HepG2 (cell line): ENCODE measurements at regions not wholly inside any gene's neighbourhood (a gene's known extent, or its start where the extent isn't known, plus 50 kb on each side); places are given as distances from the start of the nearest gene placed in this dataset.
"Not testable (repeated sequence)": the region's sequence is repeated elsewhere in the genome, so short reads cannot be mapped to it uniquely, and the experiment has no call there.

Experiments
- ATAC-seq: fragments of 200-7000 bp; cut with Tn5 transposase; 3 replicates; pipeline ENCODE4 v1.9.1; 2020; ENCODE audit warnings: mild to moderate bottlenecking, moderate library complexity
- BruUV-seq: library from RNA; stranded (reverse); fragments of 400-500 nt; replicated peaks from 2 replicates; lab custom pipeline; 2021; lab: Mats Ljungman, UMichigan
- CTCF ChIA-PET: fragments of 300-600 bp; formaldehyde crosslinking; extraction: SDS; loops from one replicate; lab custom pipeline; 2021; ENCODE audit warnings: low total read pairs, inconsistent platforms, low intra/inter-chr PET ratio; lab: Yijun Ruan, JAX
- POLR2A ChIA-PET: fragments of 350-600 bp; sonication (Branson Sonifier 250); formaldehyde crosslinking; loops from one replicate; lab custom pipeline; 2020; ENCODE audit warnings: antibody characterized with exemption, inconsistent platforms; lab: Yijun Ruan, JAX
- DNase-seq: peaks from one replicate; pipeline ENCODE4 v3.0.0-alpha.2; 2015; ENCODE audit warnings: low spot score
- FAIRE-seq: peaks from 3 replicates; lab custom pipeline; 2011; peaks lifted over from hg19 to GRCh38; lab: Jason Lieb, UNC
- H2AFZ ChIP-seq: one replicate; pipeline ENCODE4 v1.6.1; 2011; ENCODE audit warnings: low read length, inconsistent platforms
- H3K27ac ChIP-seq: fragments of 300-600 bp; 3 replicates; pipeline ENCODE4 v1.8.0; 2011; ENCODE audit warnings: mixed run types, mild to moderate bottlenecking, mixed read lengths, low read length, inconsistent platforms; ENCODE audit not compliant: insufficient read depth; ENCODE audit errors: extremely low read length
- H3K27me3 ChIP-seq, 2 experiments: fragments of 200-600 bp in 1 of 2; 2 replicates in 1 of 2; 3 replicates in 1 of 2; pipeline versions ENCODE4 v1.6.0 to v1.8.0; 2011; ENCODE audit warnings: low read length in 2 of 2, mild to moderate bottlenecking in 2 of 2, moderate library complexity in 2 of 2, inconsistent platforms in 1 of 2; ENCODE audit not compliant: insufficient read depth in 2 of 2, control insufficient read depth in 1 of 2
- H3K36me3 ChIP-seq, 2 experiments: fragments of 200-600 bp in 1 of 2; replicated peaks in 1 of 2; 2 replicates in 1 of 2; 3 replicates in 1 of 2; pipeline versions ENCODE4 v1.5.1 to v1.8.0; 2011; ENCODE audit warnings: low read length in 2 of 2, inconsistent platforms in 1 of 2; ENCODE audit not compliant: insufficient read depth in 2 of 2, control insufficient read depth in 1 of 2
- H3K4me1 ChIP-seq: 2 replicates; pipeline ENCODE4 v1.5.1; 2012; ENCODE audit warnings: low read length, inconsistent platforms; ENCODE audit not compliant: insufficient read depth
- H3K4me2 ChIP-seq: 2 replicates; pipeline ENCODE4 v1.6.0; 2011; ENCODE audit warnings: low read depth, low read length, inconsistent platforms
- H3K4me3 ChIP-seq, 3 experiments: fragments of 200-600 bp in 1 of 3; sonication (generic), shearing (Covaris generic) in 1 of 3; replicated peaks in 1 of 3; 2 replicates each; pipeline ENCODE4 v1.5.1; 2011 to 2016; ENCODE audit warnings: low read length in 3 of 3, inconsistent platforms in 2 of 3, low read depth in 2 of 3, mild to moderate bottlenecking in 2 of 3, control low read depth in 1 of 3, mixed read lengths in 1 of 3; ENCODE audit not compliant: insufficient read depth in 1 of 3
- H3K79me2 ChIP-seq: one replicate; pipeline ENCODE4 v1.6.1; 2011; ENCODE audit warnings: low read length, inconsistent platforms; ENCODE audit not compliant: insufficient read depth
- H3K9ac ChIP-seq: 2 replicates; pipeline ENCODE4 v1.6.0; 2011; ENCODE audit warnings: mild to moderate bottlenecking, low read depth, low read length, inconsistent platforms; ENCODE audit not compliant: insufficient read depth
- H3K9me3 ChIP-seq: 2 replicates; pipeline ENCODE4 v1.5.1; 2012; ENCODE audit warnings: mild to moderate bottlenecking, low read length
- H4K20me1 ChIP-seq: 2 replicates; pipeline ENCODE4 v1.6.0; 2011; ENCODE audit warnings: inconsistent platforms, mild to moderate bottlenecking, low read length, moderate library complexity; ENCODE audit not compliant: insufficient read depth
- ZNF121 ChIP-seq: sonication (generic); formaldehyde crosslinking; IDR thresholded peaks from 2 replicates; pipeline ENCODE4 v1.5.0; 2020; ENCODE audit warnings: mild to moderate bottlenecking, missing genetic modification reagents
- ZNF160 ChIP-seq: sonication (generic); formaldehyde crosslinking; IDR thresholded peaks from 2 replicates; pipeline ENCODE4 v1.8.0; 2022; ENCODE audit warnings: mild to moderate bottlenecking, inconsistent platforms, missing genetic modification reagents
- WGBS: methylation state at CpG from one replicate; pipeline ENCODE4 v1.1.6; 2017; ENCODE audit warnings: low lambda C conversion rate; 5-methylcytosine and 5-hydroxymethylcytosine counted together
- in situ Hi-C: cut with HindIII; loops from 2 replicates; pipeline ENCODE4 v1.10.0; 2017; ENCODE audit warnings: low pct_unique_long_range_greater_than_20kb; ENCODE audit not compliant: extremely low pct_ligation_motif_present
- intact Hi-C: fragments of 100-400 bp; cut with micrococcal nuclease; formaldehyde crosslinking; loops from one replicate; pipeline ENCODE4 v1.10.0; 2022; ENCODE audit not compliant: unreplicated experiment

- no peak for TF ChIP-seq ZNF160 (CRISPR knock-in tag)
Observed at GRCh38 chr2:44071454-44072046, 75.8 kb upstream of the LRPPRC start (continued).

- H3K4me3 ChIP-seq, H3K4me2 ChIP-seq, in situ Hi-C loops, FAIRE-seq, H3K27ac ChIP-seq, ATAC-seq, BruUV-seq, POLR2A ChIA-PET, H4K20me1 ChIP-seq, DNase-seq, CTCF ChIA-PET, H2AFZ ChIP-seq, H3K27me3 ChIP-seq, H3K9ac ChIP-seq, H3K36me3 ChIP-seq, H3K79me2 ChIP-seq, H3K4me1 ChIP-seq, H3K9me3 ChIP-seq, intact Hi-C loops: not testable (repeated sequence)
- 46% methylated on average over 3 of the region's 3 CpGs for WGBS
- peak; percentile 69 for TF ChIP-seq ZNF121 (CRISPR knock-in tag)
Observed at GRCh38 chr2:44073667-44074066, 77.9 kb upstream of the LRPPRC start.

- WGBS: 35% methylated on average over 10 of the region's 10 CpGs
- H3K9ac ChIP-seq, H3K4me3 ChIP-seq, DNase-seq, FAIRE-seq, H2AFZ ChIP-seq, BruUV-seq, intact Hi-C loops, POLR2A ChIA-PET, H3K36me3 ChIP-seq, H3K79me2 ChIP-seq, H3K27ac ChIP-seq, H3K27me3 ChIP-seq, in situ Hi-C loops, H3K4me2 ChIP-seq, H4K20me1 ChIP-seq, ATAC-seq, H3K9me3 ChIP-seq, CTCF ChIA-PET: not testable (repeated sequence)
- H3K4me1 ChIP-seq: peaks cover 11% of the 10 kb centered on the region
Observed at GRCh38 chr2:44074795-44075194, 79.0 kb upstream of the LRPPRC start.
